IMR-90 (cell line): ENCODE measurements at regions not wholly inside any gene's neighbourhood (a gene's known extent, or its start where the extent isn't known, plus 50 kb on each side); places are given as distances from the start of the nearest gene placed in this dataset.

ENCODE experiments used
- ATAC-seq: fragments of 200-7000 bp; cut with Tn5 transposase; 2 replicates; pipeline ENCODE4 v1.9.1; 2020; ENCODE audit warnings: low read depth, mild to moderate bottlenecking, moderate library complexity
- BruUV-seq: library from RNA; stranded (reverse); fragments of 400-500 nt; replicated peaks from 2 replicates; lab custom pipeline; 2021; lab: Mats Ljungman, UMichigan
- CTCF ChIA-PET: fragments of 300-600 bp; formaldehyde crosslinking; extraction: SDS; loops from one replicate; lab custom pipeline; 2021; ENCODE audit warnings: antibody characterized with exemption; lab: Yijun Ruan, JAX
- POLR2A ChIA-PET: fragments of 300-600 bp; sonication (Branson Sonifier 250); formaldehyde crosslinking; loops from one replicate; lab custom pipeline; 2022; ENCODE audit warnings: antibody characterized with exemption; ENCODE audit not compliant: unreplicated experiment; lab: Charles Lee
- DNase-seq: peaks from one replicate; pipeline ENCODE4 v3.0.0; 2013
- H2AFZ ChIP-seq: replicated peaks from 2 replicates; pipeline ENCODE3; 2013; ENCODE audit warnings: low read length, mild to moderate bottlenecking; ENCODE audit not compliant: poor library complexity
- H2AK5ac ChIP-seq: 2 replicates; pipeline ENCODE4 v1.6.1; 2013; ENCODE audit warnings: low read depth, low read length, inconsistent platforms
- H2AK9ac ChIP-seq: replicated peaks from 2 replicates; pipeline ENCODE3; 2013; ENCODE audit warnings: mild to moderate bottlenecking, low read depth, low read length, moderate library complexity; ENCODE audit not compliant: poor library complexity
- H2BK120ac ChIP-seq: 2 replicates; pipeline ENCODE4 v1.6.1; 2013; ENCODE audit warnings: low read depth, low read length, inconsistent platforms
- H2BK15ac ChIP-seq: 3 replicates; pipeline ENCODE4 v1.6.1; 2013; ENCODE audit warnings: low read depth, low read length, inconsistent platforms
- H2BK20ac ChIP-seq: 2 replicates; pipeline ENCODE4 v1.6.1; 2013; ENCODE audit warnings: low read depth, mild to moderate bottlenecking, inconsistent platforms, low read length, moderate library complexity
- H2BK5ac ChIP-seq: 2 replicates; pipeline ENCODE4 v1.6.1; 2013; ENCODE audit warnings: mild to moderate bottlenecking, low read depth, low read length, inconsistent platforms; ENCODE audit not compliant: poor library complexity, severe bottlenecking
- H3K14ac ChIP-seq: replicated peaks from 2 replicates; pipeline ENCODE4 v1.6.1; 2013; ENCODE audit warnings: low read depth, low read length, inconsistent platforms
- H3K18ac ChIP-seq: 2 replicates; pipeline ENCODE4 v1.6.1; 2013; ENCODE audit warnings: low read depth, low read length, control low read depth
- H3K23ac ChIP-seq: 2 replicates; pipeline ENCODE4 v1.6.1; 2013; ENCODE audit warnings: low read depth, low read length, inconsistent platforms
- H3K27ac ChIP-seq: 2 replicates; pipeline ENCODE4 v1.5.1; 2013; ENCODE audit warnings: mild to moderate bottlenecking, control low read depth, low read length; ENCODE audit not compliant: insufficient read depth
- H3K27me3 ChIP-seq: 2 replicates; pipeline ENCODE4 v1.6.1; 2013; ENCODE audit warnings: low read length; ENCODE audit not compliant: control insufficient read depth, insufficient read depth
- H3K36me3 ChIP-seq: 2 replicates; pipeline ENCODE4 v1.6.1; 2013; ENCODE audit warnings: low read length, mixed read lengths; ENCODE audit not compliant: control insufficient read depth, insufficient read depth
- H3K4ac ChIP-seq: 2 replicates; pipeline ENCODE4 v1.6.1; 2013; ENCODE audit warnings: low read depth, low read length, inconsistent platforms
- H3K4me1 ChIP-seq: 2 replicates; pipeline ENCODE4 v1.6.1; 2013; ENCODE audit warnings: low read length, mixed read lengths; ENCODE audit not compliant: control insufficient read depth, insufficient read depth
- H3K4me2 ChIP-seq: 2 replicates; pipeline ENCODE4 v1.6.1; 2013; ENCODE audit warnings: low read depth, mild to moderate bottlenecking, control low read depth, low read length, moderate library complexity
- H3K4me3 ChIP-seq: 2 replicates; pipeline ENCODE4 v1.5.1; 2013; ENCODE audit warnings: low read depth, mild to moderate bottlenecking, control low read depth, low read length, moderate library complexity; ENCODE audit not compliant: insufficient read depth
- H3K56ac ChIP-seq: 2 replicates; pipeline ENCODE4 v1.6.1; 2013; ENCODE audit warnings: low read length, inconsistent platforms; ENCODE audit not compliant: insufficient read depth; ENCODE audit errors: extremely low read depth
- H3K79me1 ChIP-seq, 2 experiments: 2 replicates each; pipeline ENCODE4 v1.6.1; 2013; ENCODE audit warnings: low read length in 2 of 2, inconsistent platforms in 1 of 2, low read depth in 1 of 2
- H3K9ac ChIP-seq: 2 replicates; pipeline ENCODE4 v1.6.1; 2013; ENCODE audit warnings: low read depth, low read length, control low read depth
- H3K9me1 ChIP-seq: 2 replicates; pipeline ENCODE4 v1.6.1; 2013; ENCODE audit warnings: low read length, inconsistent platforms; ENCODE audit not compliant: insufficient read depth
- H3K9me3 ChIP-seq: 2 replicates; pipeline ENCODE4 v1.6.1; 2013; ENCODE audit warnings: low read length; ENCODE audit not compliant: control insufficient read depth, insufficient read depth
- H4K20me1 ChIP-seq: 2 replicates; pipeline ENCODE4 v1.6.1; 2013; ENCODE audit warnings: low read length, inconsistent platforms; ENCODE audit not compliant: insufficient read depth
- H4K5ac ChIP-seq: 2 replicates; pipeline ENCODE4 v1.6.1; 2013; ENCODE audit warnings: mild to moderate bottlenecking, low read depth, low read length, control low read depth
- H4K8ac ChIP-seq, 2 experiments: 2 replicates each; pipeline ENCODE4 v1.6.1; 2013; ENCODE audit warnings: low read depth in 2 of 2, low read length in 2 of 2, control low read depth in 1 of 2, inconsistent platforms in 1 of 2
- H4K91ac ChIP-seq: 2 replicates; pipeline ENCODE4 v1.6.1; 2013; ENCODE audit warnings: low read depth, low read length, inconsistent platforms; ENCODE audit not compliant: insufficient read depth
- CHD1 ChIP-seq: IDR thresholded peaks from 2 replicates; pipeline ENCODE4 v1.6.1; 2012; ENCODE audit warnings: low read depth, low read length, improper control_type of control experiment
- CTCF ChIP-seq: conservative IDR thresholded peaks from 2 replicates; pipeline ENCODE4 v1.5.1; 2012; ENCODE audit warnings: mild to moderate bottlenecking, low read depth, low read length, improper control_type of control experiment
- RCOR1 ChIP-seq: IDR thresholded peaks from 2 replicates; pipeline ENCODE4 v1.6.1; 2012; ENCODE audit warnings: mild to moderate bottlenecking, low read length, improper control_type of control experiment; ENCODE audit not compliant: insufficient replicate concordance
- RFX5 ChIP-seq: IDR thresholded peaks from 2 replicates; pipeline ENCODE4 v1.8.0; 2012; ENCODE audit warnings: low read depth, mild to moderate bottlenecking, low read length, moderate library complexity
- WGBS, 2 experiments: methylation state at CpG; one replicate each; pipeline versions ENCODE4 v1.1.5 to v1.1.7; 2013; ENCODE audit warnings: missing lambda C conversion rate in 2 of 2; ENCODE audit not compliant: insufficient read length in 1 of 2; ENCODE audit errors: extremely low coverage in 2 of 2; 5-methylcytosine and 5-hydroxymethylcytosine counted together
- dilution Hi-C: fragments of 300-500 bp; cut with HindIII; formaldehyde crosslinking; loops from one replicate; pipeline ENCODE4 v1.14.3; 2018; ENCODE audit warnings: low sequenced_read_pairs; ENCODE audit not compliant: unreplicated experiment
- in situ Hi-C: fragments of 300-500 bp; cut with MboI; formaldehyde crosslinking; loops from 3 replicates; pipeline ENCODE4 v1.14.3; 2019; ENCODE audit warnings: low sequenced_read_pairs, inconsistent platforms, mixed read lengths
- intact Hi-C: fragments of 100-400 bp; cut with micrococcal nuclease; formaldehyde crosslinking; loops from 2 replicates; pipeline ENCODE4 v1.10.0; 2022

DNA sequence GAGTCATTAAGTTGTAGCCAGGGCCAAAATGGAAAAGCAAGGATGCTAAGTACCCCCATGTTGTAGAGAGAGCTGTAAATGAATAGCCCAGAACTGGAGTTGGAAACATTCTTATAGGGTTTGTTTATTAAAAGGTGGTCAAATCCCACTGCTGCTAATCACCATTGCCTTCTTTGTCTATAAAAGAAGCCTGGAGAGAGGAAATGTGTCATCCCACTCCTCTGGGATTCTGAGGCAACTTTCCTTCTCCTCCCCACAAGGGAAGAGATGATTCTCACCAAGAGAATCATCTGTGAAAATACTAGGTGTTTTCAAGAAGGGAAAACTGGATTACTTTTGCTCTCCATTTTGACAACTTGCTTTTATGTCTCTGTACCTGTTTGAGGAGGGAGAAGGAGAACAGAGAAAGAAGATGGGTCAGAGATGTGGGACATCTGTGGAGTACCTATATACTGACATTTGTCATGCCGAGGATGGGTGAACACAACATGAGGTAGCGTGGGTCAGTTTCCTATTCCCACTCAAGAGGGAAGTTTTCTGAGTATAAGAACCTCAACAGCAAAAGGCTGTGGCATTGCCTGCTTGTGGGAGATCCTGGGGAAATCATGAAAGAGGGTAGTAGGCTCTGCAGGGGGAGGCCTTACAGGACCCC, 262.2 kb downstream of the KIF20B start:
- no peak overlapping the region for H3K27ac ChIP-seq
- H4K91ac ChIP-seq = no peak overlapping the region
- no peak overlapping the region for H3K4me3 ChIP-seq
- no peaks in the 10 kb centered on the region for H4K20me1 ChIP-seq
- H3K4me1 ChIP-seq = no peaks in the 10 kb centered on the region
- H2BK20ac ChIP-seq = no peak overlapping the region
- no peak overlapping the region for H3K9ac ChIP-seq
- no peak overlapping the region for H2BK15ac ChIP-seq
- no peaks in the 10 kb centered on the region for H3K79me1 ChIP-seq
- no peak for ATAC-seq
- WGBS, 2 experiments = no CpG with 5 or more reads among the region's 2 CpGs
- no peak overlapping the region for H2BK120ac ChIP-seq
- H3K36me3 ChIP-seq = no peaks in the 10 kb centered on the region
- H3K4ac ChIP-seq = no peak overlapping the region
- H4K8ac ChIP-seq = no peak overlapping the region
- CTCF ChIA-PET = no interaction called here
- no peak for DNase-seq
- no peak overlapping the region for H3K4me2 ChIP-seq
- no peak overlapping the region for H2AFZ ChIP-seq
- no peak overlapping the region for H2AK9ac ChIP-seq
- no TSS peak for BruUV-seq
- POLR2A ChIA-PET = no interaction called here
- dilution Hi-C loops (no loop called here), in situ Hi-C loops (no loop called here), intact Hi-C loops (no loop called here)
- H4K5ac ChIP-seq = no peak overlapping the region
- no peak overlapping the region for H3K56ac ChIP-seq
- H3K9me3 ChIP-seq = no peaks in the 10 kb centered on the region
- no peak overlapping the region for H2AK5ac ChIP-seq
- no peak overlapping the region for H3K18ac ChIP-seq
- TF ChIP-seq CTCF (no peak), RCOR1 (no peak), RFX5 (no peak), CHD1 (no peak)
- H3K23ac ChIP-seq = no peak overlapping the region
- no peak overlapping the region for H3K14ac ChIP-seq
- H2BK5ac ChIP-seq = no peak overlapping the region
- H3K27me3 ChIP-seq = no peaks in the 10 kb centered on the region
- no peaks in the 10 kb centered on the region for H3K9me1 ChIP-seq
